SK-N-SH (cell line): ENCODE measurements at regions not wholly inside any gene's neighbourhood (a gene's known extent, or its start where the extent isn't known, plus 50 kb on each side); places are given as distances from the start of the nearest gene placed in this dataset.

Source experiments
- CTCF ChIA-PET: fragments of 300-600, 350-600 bp; formaldehyde crosslinking; extraction: SDS; loops from one replicate; lab custom pipeline; 2021; lab: Yijun Ruan, JAX
- POLR2A ChIA-PET: fragments of 350-600 bp; sonication (Branson Sonifier 250); formaldehyde crosslinking; extraction: SDS; loops from one replicate; lab custom pipeline; 2020; ENCODE audit warnings: antibody characterized with exemption, inconsistent platforms; lab: Yijun Ruan, JAX
- DNase-seq: peaks from one replicate; pipeline ENCODE4 v3.0.0; 2012
- H2AFZ ChIP-seq: fragments of 200-600 bp; sonication (generic); 2 replicates; pipeline ENCODE4 v1.8.1; 2016; ENCODE audit warnings: antibody characterized with exemption, mild to moderate bottlenecking, low read depth
- H3F3A ChIP-seq: fragments of 200-600 bp; sonication (generic); replicated peaks from 2 replicates; pipeline ENCODE3; 2016; ENCODE audit warnings: antibody characterized with exemption, mild to moderate bottlenecking; ENCODE audit not compliant: insufficient read depth
- H3K27ac ChIP-seq, 2 experiments: fragments of 200-500 bp in 1 of 2; fragments of 200-600 bp in 1 of 2; sonication (Bioruptor generic) in 1 of 2; sonication (generic), shearing (Covaris generic) in 1 of 2; 2 replicates each; pipeline versions ENCODE4 v1.5.1 to v1.6.1; 2014 to 2016; ENCODE audit warnings: low read depth in 2 of 2, inconsistent platforms in 1 of 2, low read length in 1 of 2, mild to moderate bottlenecking in 1 of 2, mixed read lengths in 1 of 2
- H3K27me3 ChIP-seq: fragments of 200-600 bp; sonication (generic), shearing (Covaris generic); 2 replicates; pipeline ENCODE4 v1.6.1; 2016; ENCODE audit warnings: mixed run types; ENCODE audit not compliant: insufficient read depth
- H3K36me3 ChIP-seq, 2 experiments: fragments of 200-500 bp in 1 of 2; fragments of 200-600 bp in 1 of 2; sonication (Bioruptor generic) in 1 of 2; sonication (generic) in 1 of 2; replicated peaks in 1 of 2; 2 replicates each; pipeline versions ENCODE3 to v1.5.1; 2014 to 2016; ENCODE audit warnings: low read length in 1 of 2, mild to moderate bottlenecking in 1 of 2; ENCODE audit not compliant: insufficient read depth in 2 of 2, control insufficient read depth in 1 of 2
- H3K4me1 ChIP-seq, 2 experiments: fragments of 200-500 bp in 1 of 2; fragments of 200-600 bp in 1 of 2; sonication (Bioruptor generic) in 1 of 2; sonication (generic), shearing (Covaris generic) in 1 of 2; 2 replicates each; pipeline versions ENCODE4 v1.5.1 to v1.6.1; 2014 to 2016; ENCODE audit warnings: low read depth in 1 of 2, low read length in 1 of 2, mixed run types in 1 of 2; ENCODE audit not compliant: insufficient read depth in 2 of 2, control insufficient read depth in 1 of 2
- H3K4me2 ChIP-seq: fragments of 200-600 bp; sonication (generic), shearing (Covaris generic); 2 replicates; pipeline ENCODE4 v1.6.1; 2017; ENCODE audit warnings: mixed run types
- H3K4me3 ChIP-seq, 2 experiments: fragments of 200-500 bp in 1 of 2; fragments of 200-600 bp in 1 of 2; sonication (Bioruptor generic) in 1 of 2; sonication (generic), shearing (Covaris generic) in 1 of 2; 2 replicates each; pipeline versions ENCODE4 v1.5.1 to v1.8.1; 2014 to 2016; ENCODE audit warnings: low read depth in 2 of 2, inconsistent platforms in 1 of 2, low read length in 1 of 2, mild to moderate bottlenecking in 1 of 2, mixed read lengths in 1 of 2, moderate library complexity in 1 of 2
- H3K79me2 ChIP-seq: fragments of 200-600 bp; sonication (generic); 2 replicates; pipeline ENCODE4 v1.8.1; 2017; ENCODE audit warnings: mild to moderate bottlenecking; ENCODE audit not compliant: insufficient read depth
- H3K9ac ChIP-seq: fragments of 200-600 bp; sonication (generic); 2 replicates; pipeline ENCODE4 v1.6.1; 2017; ENCODE audit warnings: mixed run types
- H3K9me2 ChIP-seq: fragments of 200-600 bp; sonication (generic); 2 replicates; pipeline ENCODE4 v1.6.1; 2017; ENCODE audit warnings: mixed run types
- H3K9me3 ChIP-seq: fragments of 200-600 bp; sonication (generic); 2 replicates; pipeline ENCODE4 v1.6.1; 2017; ENCODE audit warnings: mixed run types, mild to moderate bottlenecking, moderate library complexity
- H4K20me1 ChIP-seq: fragments of 200-600 bp; sonication (generic); 2 replicates; pipeline ENCODE4 v1.6.1; 2017; ENCODE audit warnings: mild to moderate bottlenecking, mixed run types; ENCODE audit not compliant: insufficient read depth
- CHD2 ChIP-seq: fragments of 150-350 bp; IDR thresholded peaks from 2 replicates; pipeline ENCODE4 v1.6.1; 2018; ENCODE audit warnings: low read length; ENCODE audit not compliant: partially characterized antibody
- EZH2phosphoT487 ChIP-seq: fragments of 200-600 bp; sonication (generic); IDR thresholded peaks from 2 replicates; pipeline ENCODE4 v1.6.1; 2017; ENCODE audit warnings: low read depth, mixed run types, mild to moderate bottlenecking, antibody characterized with exemption, moderate library complexity, borderline replicate concordance
- FOXJ3 ChIP-seq: sonication (generic); formaldehyde crosslinking; IDR thresholded peaks from 2 replicates; pipeline ENCODE4 v1.5.1; 2020; ENCODE audit warnings: mild to moderate bottlenecking, missing genetic modification reagents
- GATA2 ChIP-seq: sonication (generic); formaldehyde crosslinking; IDR thresholded peaks from 2 replicates; pipeline ENCODE4 v1.5.0; 2020; ENCODE audit warnings: mild to moderate bottlenecking, missing genetic modification reagents
- IRF3 ChIP-seq: fragments of 150-350 bp; IDR thresholded peaks from 2 replicates; pipeline ENCODE4 v1.6.1; 2016; ENCODE audit warnings: mild to moderate bottlenecking, low read depth, low read length
- JUND ChIP-seq: IDR thresholded peaks from 2 replicates; pipeline ENCODE4 v1.4.0; 2012
- NFIC ChIP-seq: IDR thresholded peaks from 2 replicates; pipeline ENCODE4 v1.4.0; 2012; ENCODE audit warnings: borderline replicate concordance
- NRF1 ChIP-seq: IDR thresholded peaks from 2 replicates; pipeline ENCODE4 v1.6.1; 2012; ENCODE audit warnings: low read depth, mild to moderate bottlenecking, low read length
- PBX3 ChIP-seq: IDR thresholded peaks from 2 replicates; pipeline ENCODE4; 2012
- RAD21 ChIP-seq: IDR thresholded peaks from 2 replicates; pipeline ENCODE4 v1.6.1; 2012; ENCODE audit warnings: mild to moderate bottlenecking, low read length
- REST ChIP-seq: IDR thresholded peaks from 2 replicates; pipeline ENCODE4 v1.6.1; 2012; ENCODE audit warnings: mild to moderate bottlenecking, low read depth, low read length, moderate library complexity
- RFX5 ChIP-seq: IDR thresholded peaks from 2 replicates; pipeline ENCODE4 v1.6.1; 2012; ENCODE audit warnings: mild to moderate bottlenecking, improper control_type of control experiment, low read length
- SMC3 ChIP-seq: IDR thresholded peaks from 2 replicates; pipeline ENCODE4 v1.6.1; 2012; ENCODE audit warnings: low read depth, low read length, improper control_type of control experiment
- TAF1 ChIP-seq: IDR thresholded peaks from 2 replicates; pipeline ENCODE4 v1.6.1; 2012; ENCODE audit warnings: low read depth, mild to moderate bottlenecking, low read length, moderate library complexity, borderline replicate concordance
- TCF12 ChIP-seq: IDR thresholded peaks from 2 replicates; pipeline ENCODE4 v1.4.0; 2012
- TEAD4 ChIP-seq: IDR thresholded peaks from 2 replicates; pipeline ENCODE4 v1.4.0; 2012; ENCODE audit warnings: mild to moderate bottlenecking, borderline replicate concordance; ENCODE audit not compliant: insufficient read depth
- ZBTB33 ChIP-seq: IDR thresholded peaks from 2 replicates; pipeline ENCODE4 v1.4.0; 2012; ENCODE audit warnings: low read depth, borderline replicate concordance
- WGBS: methylation state at CpG from one replicate; pipeline ENCODE4 v1.1.6; 2017; ENCODE audit warnings: low lambda C conversion rate; 5-methylcytosine and 5-hydroxymethylcytosine counted together

- H3K27me3 ChIP-seq = no peaks in the 10 kb centered on the region
- H3K9me2 ChIP-seq = no peaks in the 10 kb centered on the region
- no peaks in the 10 kb centered on the region for H4K20me1 ChIP-seq
- no peak overlapping the region for H2AFZ ChIP-seq
- no peak for TF ChIP-seq CHD2
- no peak for TF ChIP-seq GATA2
- no peak for TF ChIP-seq NRF1
- TF ChIP-seq TEAD4 = no peak
- TF ChIP-seq JUND = no peak
- no peak for TF ChIP-seq ZBTB33
- TF ChIP-seq FOXJ3 = no peak
- TF ChIP-seq NFIC = no peak
- TF ChIP-seq SMC3 = no peak
- TF ChIP-seq TAF1 = no peak
- TF ChIP-seq RFX5 = no peak
- no peak for TF ChIP-seq EZH2phosphoT487
- no peak for TF ChIP-seq IRF3
- TF ChIP-seq REST = no peak
- TF ChIP-seq RAD21 = no peak
- no peak for TF ChIP-seq PBX3
- no peak for TF ChIP-seq TCF12
- H3K9me3 ChIP-seq = no peaks in the 10 kb centered on the region
- no peak overlapping the region for H3K4me3 ChIP-seq
- no peak overlapping the region for H3K27ac ChIP-seq
- 33% methylated on average over 1 of the region's 1 CpG for WGBS
- ChIA-PET CTCF (no interaction called here), POLR2A (no interaction called here)
- H3K36me3 ChIP-seq = no peaks in the 10 kb centered on the region
- no peaks in the 10 kb centered on the region for H3K4me1 ChIP-seq
- H3K4me2 ChIP-seq = no peak overlapping the region
- H3K79me2 ChIP-seq = no peaks in the 10 kb centered on the region
- DNase-seq = no peak
- no peak overlapping the region for H3K9ac ChIP-seq
- H3F3A ChIP-seq = no peaks in the 10 kb centered on the region
Observed at GRCh38 chr5:125712397-125712796, 710.8 kb upstream of the GRAMD2B start.
